K562 (cell line): ENCODE measurements at regions not wholly inside any gene's neighbourhood (a gene's known extent, or its start where the extent isn't known, plus 50 kb on each side); places are given as distances from the start of the nearest gene placed in this dataset.
A peak's percentile ranks its signal among the peaks of the same experiment; 100 is the strongest.

Experiments used
- ATAC-seq: fragments of 200-7000 bp; cut with Tn5 transposase; 3 replicates; pipeline ENCODE4 v1.9.1; 2020; ENCODE audit warnings: moderate library complexity
- BruUV-seq: library from RNA; stranded (reverse); fragments of 400-500 nt; replicated peaks from 2 replicates; lab custom pipeline; 2021; lab: Mats Ljungman, UMichigan
- CTCF ChIA-PET: fragments of 300-600 bp; formaldehyde crosslinking; extraction: SDS; loops from one replicate; lab custom pipeline; 2021; ENCODE audit warnings: low intra/inter-chr PET ratio; lab: Yijun Ruan, JAX
- POLR2A ChIA-PET: fragments of 300-600, 350-650 bp; sonication (Branson Sonifier 250); formaldehyde crosslinking; extraction: SDS; loops from one replicate; lab custom pipeline; 2021; ENCODE audit warnings: antibody characterized with exemption, inconsistent platforms; lab: Yijun Ruan, JAX
- DNase-seq, 4 experiments: peaks; one replicate each; pipeline versions ENCODE4 v3.0.0 to v3.0.0-alpha.2; 2011 to 2018; ENCODE audit warnings: low spot score in 3 of 4, mixed read lengths in 3 of 4; ENCODE audit errors: extremely low read depth in 1 of 4
- FAIRE-seq: peaks from 2 replicates; lab custom pipeline; 2011; peaks lifted over from hg19 to GRCh38; lab: Jason Lieb, UNC
- H2AFZ ChIP-seq: 2 replicates; pipeline ENCODE4 v1.6.0; 2011; ENCODE audit warnings: low read depth, low read length, control low read depth, inconsistent platforms
- H3K27ac ChIP-seq: fragments of 200-600 bp; 3 replicates; pipeline ENCODE4 v1.8.0; 2011; ENCODE audit warnings: low read depth, mild to moderate bottlenecking, control low read depth, inconsistent platforms, low read length, moderate library complexity, mixed read lengths; ENCODE audit errors: extremely low read depth
- H3K27me3 ChIP-seq, 2 experiments: fragments of 300-600 bp in 1 of 2; 2 replicates in 1 of 2; 3 replicates in 1 of 2; pipeline versions ENCODE4 v1.6.0 to v1.8.0; 2011; ENCODE audit warnings: inconsistent platforms in 2 of 2, low read length in 2 of 2, mild to moderate bottlenecking in 1 of 2, mixed read lengths in 1 of 2, moderate library complexity in 1 of 2; ENCODE audit not compliant: control insufficient read depth in 2 of 2, insufficient read depth in 2 of 2
- H3K36me3 ChIP-seq: fragments of 300-600 bp; 3 replicates; pipeline ENCODE4 v1.8.0; 2011; ENCODE audit warnings: mild to moderate bottlenecking, low read length, inconsistent platforms; ENCODE audit not compliant: control insufficient read depth, insufficient read depth
- H3K4me1 ChIP-seq, 2 experiments: fragments of 200-600 bp in 1 of 2; replicated peaks in 1 of 2; 2 replicates in 1 of 2; 3 replicates in 1 of 2; pipeline versions ENCODE4 v1.5.1 to v1.8.0; 2011; ENCODE audit warnings: inconsistent platforms in 2 of 2, low read length in 2 of 2, mild to moderate bottlenecking in 1 of 2, mixed read lengths in 1 of 2, moderate library complexity in 1 of 2; ENCODE audit not compliant: control insufficient read depth in 2 of 2, insufficient read depth in 2 of 2
- H3K4me2 ChIP-seq: 2 replicates; pipeline ENCODE4 v1.6.1; 2011; ENCODE audit warnings: low read length, control low read depth, inconsistent platforms, mixed read lengths; ENCODE audit not compliant: insufficient read depth
- H3K4me3 ChIP-seq: fragments of 200-600 bp; sonication (generic), shearing (Covaris generic); 2 replicates; pipeline ENCODE4 v1.5.1; 2016; ENCODE audit warnings: control low read depth, inconsistent platforms
- H3K79me2 ChIP-seq: fragments of 200-600 bp; 3 replicates; pipeline ENCODE4 v1.8.0; 2011; ENCODE audit warnings: low read length, inconsistent platforms; ENCODE audit not compliant: control insufficient read depth, insufficient read depth
- H3K9ac ChIP-seq, 2 experiments: 2 replicates each; pipeline versions ENCODE4 v1.6.0 to v1.6.1; 2011; ENCODE audit warnings: low read depth in 2 of 2, low read length in 2 of 2, control low read depth in 1 of 2, inconsistent platforms in 1 of 2, mild to moderate bottlenecking in 1 of 2, mixed read lengths in 1 of 2; ENCODE audit not compliant: insufficient read depth in 1 of 2
- H3K9me1 ChIP-seq: one replicate; pipeline ENCODE4 v1.6.0; 2011; ENCODE audit warnings: inconsistent platforms, mild to moderate bottlenecking, low read length, moderate library complexity; ENCODE audit not compliant: control insufficient read depth, insufficient read depth
- H3K9me3 ChIP-seq: replicated peaks from 2 replicates; pipeline ENCODE4 v1.5.1; 2011; ENCODE audit warnings: low read depth, low read length, inconsistent platforms; ENCODE audit not compliant: control insufficient read depth, insufficient read depth
- H4K20me1 ChIP-seq: replicated peaks from 2 replicates; pipeline ENCODE4 v1.6.1; 2011; ENCODE audit warnings: low read length, inconsistent platforms, mixed read lengths; ENCODE audit not compliant: control insufficient read depth, insufficient read depth
- ETV5 ChIP-seq: sonication (generic); formaldehyde crosslinking; IDR thresholded peaks from 2 replicates; pipeline ENCODE4 v1.4.0; 2020; ENCODE audit warnings: low read depth, mild to moderate bottlenecking, missing genetic modification reagents
- FOSL1 ChIP-seq: fragments of 200-800 bp; sonication (Bioruptor generic); conservative IDR thresholded peaks from 2 replicates; pipeline ENCODE4 v1.6.1; 2016; ENCODE audit warnings: missing genetic modification characterization, missing compliant biosample characterization
- FOXA1 ChIP-seq: fragments of 450-650 bp; IDR thresholded peaks from 2 replicates; pipeline ENCODE4 v1.6.1; 2016; ENCODE audit warnings: mild to moderate bottlenecking, borderline replicate concordance
- FOXJ3 ChIP-seq: sonication (generic); formaldehyde crosslinking; IDR thresholded peaks from 2 replicates; pipeline ENCODE4 v1.4.0; 2020; ENCODE audit warnings: mild to moderate bottlenecking, missing genetic modification reagents
- HDGF ChIP-seq: fragments of 450-650 bp; IDR thresholded peaks from 2 replicates; pipeline ENCODE4 v1.6.1; 2016
- IRF2 ChIP-seq: sonication (generic); formaldehyde crosslinking; IDR thresholded peaks from 2 replicates; pipeline ENCODE4 v1.8.1; 2022; ENCODE audit warnings: mild to moderate bottlenecking, missing genetic modification reagents
- MTA2 ChIP-seq: fragments of 450-650 bp; IDR thresholded peaks from 2 replicates; pipeline ENCODE4 v1.6.1; 2016; ENCODE audit warnings: low read depth
- PURB ChIP-seq: sonication (generic); formaldehyde crosslinking; IDR thresholded peaks from 2 replicates; pipeline ENCODE4 v1.9.0; 2021; ENCODE audit warnings: low read depth, mild to moderate bottlenecking, missing genetic modification reagents
- RFX1 ChIP-seq: fragments of 450-650 bp; IDR thresholded peaks from 2 replicates; pipeline ENCODE4 v1.6.1; 2016; ENCODE audit warnings: mild to moderate bottlenecking, moderate library complexity
- SAP30 ChIP-seq: fragments of 200-600 bp; sonication (generic); IDR thresholded peaks from 2 replicates; pipeline ENCODE4 v1.6.1; 2012; ENCODE audit warnings: borderline replicate concordance, low read depth, mild to moderate bottlenecking, moderate library complexity, low read length, control low read depth, inconsistent platforms; ENCODE audit not compliant: insufficient read depth, poor library complexity, severe bottlenecking
- TCF3 ChIP-seq: sonication (generic); formaldehyde crosslinking; IDR thresholded peaks from 2 replicates; pipeline ENCODE4 v1.4.0; 2020; ENCODE audit warnings: mild to moderate bottlenecking, missing genetic modification reagents
- TEAD1 ChIP-seq, 2 experiments: fragments of 450-650 bp in 1 of 2; sonication (generic) in 1 of 2; formaldehyde crosslinking; IDR thresholded peaks; 2 replicates each; pipeline versions ENCODE4 v1.4.0 to v1.8.0; 2020 to 2022; ENCODE audit warnings: mild to moderate bottlenecking in 2 of 2, missing genetic modification reagents in 1 of 2
- WGBS: fragments of 100-300 bp; shearing (Covaris generic); methylation state at CpG from one replicate; pipeline ENCODE4 v1.1.6; 2016; ENCODE audit warnings: low coverage, mixed read lengths; ENCODE audit not compliant: insufficient coverage; ENCODE audit errors: missing lambda C conversion rate; 5-methylcytosine and 5-hydroxymethylcytosine counted together
- in situ Hi-C: fragments of 300-500 bp; cut with MboI; formaldehyde crosslinking; loops from 4 replicates; pipeline ENCODE4 v1.15.0; 2018; ENCODE audit warnings: inconsistent platforms, mixed read lengths
- intact Hi-C: fragments of 100-400 bp; cut with micrococcal nuclease; formaldehyde crosslinking; loops from 2 replicates; pipeline ENCODE4 v1.14.2; 2022
- TF ChIP-seq, protein P1 (sequence below): sonication (generic); formaldehyde crosslinking; IDR thresholded peaks from 2 replicates; pipeline ENCODE4 v1.8.0; 2022; ENCODE audit warnings: missing genetic modification reagents, mild to moderate bottlenecking, moderate library complexity, borderline replicate concordance
- TF ChIP-seq, protein P2 (sequence below): fragments of 250-450 bp; sonication (Bioruptor Pico); IDR thresholded peaks from 2 replicates; pipeline ENCODE4 v1.8.0; 2021; ENCODE audit warnings: moderate library complexity, mild to moderate bottlenecking, inconsistent platforms
- TF ChIP-seq, protein P3 (sequence below): fragments of 250-450 bp; sonication (Bioruptor Pico); IDR thresholded peaks from 2 replicates; pipeline ENCODE4 v1.5.0; 2021

DNA sequence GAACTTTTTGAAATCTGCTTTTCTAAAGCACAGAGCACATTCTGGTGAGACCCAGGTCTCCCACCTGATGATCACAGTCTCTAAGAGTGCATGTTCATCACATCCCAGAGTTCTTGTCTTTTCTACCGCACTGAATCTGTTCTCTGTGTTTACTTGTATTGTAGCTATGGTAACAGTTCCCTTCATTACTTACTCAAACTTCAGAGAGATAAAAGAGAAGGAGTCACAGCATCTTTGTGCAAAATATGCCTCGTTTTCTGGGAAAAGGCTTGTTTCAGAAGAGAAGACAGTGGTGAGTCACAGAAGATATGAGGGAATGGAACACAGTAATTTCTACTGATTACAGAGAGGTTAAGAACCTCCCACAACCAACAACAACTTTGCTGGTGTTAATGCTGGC lies 580.6 kb downstream of the PLA2G4A start:
- no peak for DNase-seq
- no peak for TF ChIP-seq SAP30
- TF ChIP-seq RFX1 = peak; percentile 25; the same call in 1 of the 2 replicates
- 0 out of 2 replicates have a peak, but pooled peaks have one; percentile 30 for TF ChIP-seq TCF3 (CRISPR knock-in tag)
- peak; percentile 44 for TF ChIP-seq FOSL1 (tag)
- peak; percentile 73; the same call in 1 of the 2 replicates for TF ChIP-seq FOXJ3
- H3K36me3 ChIP-seq = no peaks in the 10 kb centered on the region
- H3K79me2 ChIP-seq = no peaks in the 10 kb centered on the region
- WGBS = 0% methylated on average over 2 of the region's 2 CpGs
- ChIA-PET POLR2A (no interaction called here), CTCF (no interaction called here)
- BruUV-seq = no TSS peak
- intact Hi-C loops = no loop called here
- no peak overlapping the region for H3K4me3 ChIP-seq
- no peak overlapping the region for H3K27ac ChIP-seq
- H3K9me3 ChIP-seq = no peaks in the 10 kb centered on the region
- H3K9me1 ChIP-seq = no peaks in the 10 kb centered on the region
- in situ Hi-C loops = no loop called here
- no peak for ATAC-seq
- no peaks in the 10 kb centered on the region for H3K27me3 ChIP-seq
- no peaks in the 10 kb centered on the region for H4K20me1 ChIP-seq
- no peak overlapping the region for H2AFZ ChIP-seq
- no peak for FAIRE-seq
- no peak overlapping the region for H3K9ac ChIP-seq
- H3K4me2 ChIP-seq = no peak overlapping the region
- H3K4me1 ChIP-seq = no peaks in the 10 kb centered on the region

DNA sequence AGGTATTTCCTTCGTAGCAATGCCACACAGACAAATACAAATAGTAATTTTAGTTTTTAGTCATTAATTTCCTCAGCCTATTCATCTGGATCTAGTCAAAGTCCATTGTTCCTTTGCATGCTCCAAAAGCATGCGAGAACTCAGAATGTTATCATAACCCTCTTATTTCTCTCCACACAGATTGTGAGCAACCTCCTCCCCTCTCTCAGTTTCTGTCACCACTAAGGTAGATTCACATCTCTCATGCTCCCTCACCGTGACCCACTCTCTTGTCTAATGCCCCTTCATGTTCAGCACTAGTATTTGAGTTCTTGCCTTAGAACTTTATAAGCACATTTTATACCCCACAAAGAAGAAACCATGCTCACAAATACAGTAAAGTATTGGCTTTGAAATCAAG lies 582.4 kb downstream of the PLA2G4A start:
- H3K79me2 ChIP-seq = no peaks in the 10 kb centered on the region
- no peak overlapping the region for H3K4me2 ChIP-seq
- DNase-seq (no peak), FAIRE-seq (no peak), ATAC-seq (no peak)
- intact Hi-C loops (no loop called here), in situ Hi-C loops (no loop called here)
- H3K9me1 ChIP-seq = no peaks in the 10 kb centered on the region
- no peak overlapping the region for H3K4me3 ChIP-seq
- WGBS = 0% methylated on average over 3 of the region's 3 CpGs
- no peak overlapping the region for H3K27ac ChIP-seq
- no peaks in the 10 kb centered on the region for H3K36me3 ChIP-seq
- ChIA-PET POLR2A (no interaction called here), CTCF (no interaction called here)
- no peak overlapping the region for H2AFZ ChIP-seq
- H3K9ac ChIP-seq = no peak overlapping the region
- no peaks in the 10 kb centered on the region for H3K27me3 ChIP-seq
- H4K20me1 ChIP-seq = no peaks in the 10 kb centered on the region
- no peaks in the 10 kb centered on the region for H3K4me1 ChIP-seq
- no TSS peak for BruUV-seq
- no peaks in the 10 kb centered on the region for H3K9me3 ChIP-seq
- no peak for TF ChIP-seq TEAD1 (CRISPR knock-in tag; IDR thresholded peaks at IDR 0.05)
- TF ChIP-seq, protein P1, sequence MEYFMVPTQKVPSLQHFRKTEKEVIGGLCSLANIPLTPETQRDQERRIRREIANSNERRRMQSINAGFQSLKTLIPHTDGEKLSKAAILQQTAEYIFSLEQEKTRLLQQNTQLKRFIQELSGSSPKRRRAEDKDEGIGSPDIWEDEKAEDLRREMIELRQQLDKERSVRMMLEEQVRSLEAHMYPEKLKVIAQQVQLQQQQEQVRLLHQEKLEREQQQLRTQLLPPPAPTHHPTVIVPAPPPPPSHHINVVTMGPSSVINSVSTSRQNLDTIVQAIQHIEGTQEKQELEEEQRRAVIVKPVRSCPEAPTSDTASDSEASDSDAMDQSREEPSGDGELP = no peak
- TF ChIP-seq IRF2 (CRISPR knock-in tag) = no peak
- no peak for TF ChIP-seq MTA2
- TF ChIP-seq, protein P2, sequence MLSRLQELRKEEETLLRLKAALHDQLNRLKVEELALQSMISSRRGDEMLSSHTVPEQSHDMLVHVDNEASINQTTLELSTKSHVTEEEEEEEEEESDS (CRISPR knock-in tag) = no peak
- TF ChIP-seq PURB = no peak
- TF ChIP-seq HDGF = no peak
- no peak for TF ChIP-seq ETV5 (CRISPR knock-in tag)
- no peak for TF ChIP-seq FOXA1
- TF ChIP-seq, protein P3, sequence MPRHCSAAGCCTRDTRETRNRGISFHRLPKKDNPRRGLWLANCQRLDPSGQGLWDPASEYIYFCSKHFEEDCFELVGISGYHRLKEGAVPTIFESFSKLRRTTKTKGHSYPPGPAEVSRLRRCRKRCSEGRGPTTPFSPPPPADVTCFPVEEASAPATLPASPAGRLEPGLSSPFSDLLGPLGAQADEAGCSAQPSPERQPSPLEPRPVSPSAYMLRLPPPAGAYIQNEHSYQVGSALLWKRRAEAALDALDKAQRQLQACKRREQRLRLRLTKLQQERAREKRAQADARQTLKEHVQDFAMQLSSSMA (CRISPR knock-in tag) = no peak
